Kidney epithelial cell (primary cell): ENCODE measurements at regions not wholly inside any gene's neighbourhood (a gene's known extent, or its start where the extent isn't known, plus 50 kb on each side); places are given as distances from the start of the nearest gene placed in this dataset.

Source experiments
- DNase-seq: peaks from one replicate; pipeline ENCODE4 v3.0.0-alpha.2; 2010; ENCODE audit warnings: low read depth
- H3K27me3 ChIP-seq: 2 replicates; pipeline ENCODE4 v1.6.0; 2011; ENCODE audit warnings: low read length; ENCODE audit not compliant: control insufficient read depth, insufficient read depth
- H3K36me3 ChIP-seq: 2 replicates; pipeline ENCODE4 v1.5.1; 2011; ENCODE audit warnings: low read length; ENCODE audit not compliant: control insufficient read depth, insufficient read depth
- H3K4me3 ChIP-seq: 2 replicates; pipeline ENCODE4 v1.5.1; 2011; ENCODE audit warnings: low read depth, mild to moderate bottlenecking, control low read depth, low read length
- TF ChIP-seq, protein P1 (sequence below): IDR thresholded peaks from 2 replicates; pipeline ENCODE4 v1.5.1; 2011; ENCODE audit warnings: mild to moderate bottlenecking, moderate library complexity, low read length, control low read depth, inconsistent platforms; ENCODE audit not compliant: insufficient read depth, poor library complexity, severe bottlenecking

GRCh38 chr2:126302043-126302442, 353.9 kb upstream of the GYPC start:
- Histone ChIP-seq H3K36me3 (no peaks in the 10 kb centered on the region), H3K27me3 (no peaks in the 10 kb centered on the region), H3K4me3 (no peak overlapping the region)
- no peak for DNase-seq
- TF ChIP-seq, protein P1, sequence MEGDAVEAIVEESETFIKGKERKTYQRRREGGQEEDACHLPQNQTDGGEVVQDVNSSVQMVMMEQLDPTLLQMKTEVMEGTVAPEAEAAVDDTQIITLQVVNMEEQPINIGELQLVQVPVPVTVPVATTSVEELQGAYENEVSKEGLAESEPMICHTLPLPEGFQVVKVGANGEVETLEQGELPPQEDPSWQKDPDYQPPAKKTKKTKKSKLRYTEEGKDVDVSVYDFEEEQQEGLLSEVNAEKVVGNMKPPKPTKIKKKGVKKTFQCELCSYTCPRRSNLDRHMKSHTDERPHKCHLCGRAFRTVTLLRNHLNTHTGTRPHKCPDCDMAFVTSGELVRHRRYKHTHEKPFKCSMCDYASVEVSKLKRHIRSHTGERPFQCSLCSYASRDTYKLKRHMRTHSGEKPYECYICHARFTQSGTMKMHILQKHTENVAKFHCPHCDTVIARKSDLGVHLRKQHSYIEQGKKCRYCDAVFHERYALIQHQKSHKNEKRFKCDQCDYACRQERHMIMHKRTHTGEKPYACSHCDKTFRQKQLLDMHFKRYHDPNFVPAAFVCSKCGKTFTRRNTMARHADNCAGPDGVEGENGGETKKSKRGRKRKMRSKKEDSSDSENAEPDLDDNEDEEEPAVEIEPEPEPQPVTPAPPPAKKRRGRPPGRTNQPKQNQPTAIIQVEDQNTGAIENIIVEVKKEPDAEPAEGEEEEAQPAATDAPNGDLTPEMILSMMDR, result no peak

DNA sequence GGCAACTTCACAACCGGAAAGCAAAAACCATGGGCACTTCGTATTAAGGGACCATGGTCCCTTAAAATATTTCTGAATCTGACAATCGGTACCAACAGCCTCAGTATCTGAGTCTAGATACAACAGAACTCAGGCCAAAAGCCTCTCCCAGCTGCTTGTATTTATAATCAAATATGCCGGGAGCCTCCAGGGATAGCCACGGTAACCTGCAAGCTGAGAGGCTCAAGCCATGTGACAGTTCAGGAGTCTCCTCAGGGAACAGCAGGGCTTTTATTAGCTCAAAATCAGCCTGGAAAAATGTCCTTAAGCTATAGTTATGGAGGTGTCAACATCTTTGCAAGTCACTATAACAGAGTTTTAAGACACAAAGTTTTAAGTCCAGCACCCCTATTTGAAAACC, 352.8 kb upstream of the GYPC start:
- H3K4me3 ChIP-seq, result no peak overlapping the region
- no peaks in the 10 kb centered on the region for H3K36me3 ChIP-seq
- no peaks in the 10 kb centered on the region for H3K27me3 ChIP-seq
- TF ChIP-seq, protein P1, result no peak
- DNase-seq, result no peak

- no peaks in the 10 kb centered on the region for H3K27me3 ChIP-seq
- H3K36me3 ChIP-seq, result no peaks in the 10 kb centered on the region
- no peak for DNase-seq
- H3K4me3 ChIP-seq, result no peak overlapping the region
- TF ChIP-seq, protein P1, result no peak
Measured at GRCh38 chr2:126304154-126304553, 351.8 kb upstream of the GYPC start.

DNA sequence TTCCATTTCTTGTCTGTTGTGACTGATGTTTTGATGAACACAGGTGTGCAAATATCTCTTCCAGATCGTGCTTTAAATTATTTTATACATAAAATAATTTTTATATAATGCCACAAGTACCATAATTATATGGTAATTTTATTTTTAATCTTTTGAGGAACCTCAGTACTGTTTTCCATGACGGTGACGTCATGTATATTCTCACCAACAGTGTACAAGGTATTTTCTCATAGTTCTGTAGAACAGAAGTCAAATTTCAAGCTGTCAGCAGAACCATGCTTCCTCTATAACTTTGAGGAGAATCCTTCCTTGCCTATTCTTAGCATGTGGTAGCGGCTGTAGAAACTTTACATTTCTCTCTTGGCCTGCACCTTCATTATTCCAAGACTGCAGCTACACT, 349.4 kb upstream of the GYPC start:
- H3K27me3 ChIP-seq, result no peaks in the 10 kb centered on the region
- H3K36me3 ChIP-seq, result no peaks in the 10 kb centered on the region
- TF ChIP-seq, protein P1, result no peak
- H3K4me3 ChIP-seq, result no peak overlapping the region
- no peak for DNase-seq

DNA sequence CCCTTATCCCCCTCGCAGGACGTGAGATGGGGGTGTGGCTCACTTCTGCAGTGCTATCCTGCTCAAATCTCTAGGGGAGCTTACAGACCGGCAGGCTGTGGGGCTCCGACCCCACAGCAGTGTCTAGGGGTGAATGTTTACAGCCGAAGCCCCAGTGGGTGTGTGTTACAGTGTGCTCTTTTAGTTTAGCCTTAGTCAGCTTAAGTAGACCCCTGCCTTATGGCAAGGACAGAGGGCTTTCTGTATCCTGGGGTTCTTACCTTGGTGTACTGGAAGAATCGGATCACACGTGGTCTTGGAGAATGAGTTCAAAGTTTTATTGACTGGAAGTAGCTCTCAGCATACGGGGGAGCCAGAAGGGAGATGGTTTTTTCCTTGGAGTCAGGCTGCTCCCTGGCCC, 348.2 kb upstream of the GYPC start:
- Histone ChIP-seq H3K27me3 (no peaks in the 10 kb centered on the region), H3K4me3 (no peak overlapping the region), H3K36me3 (no peaks in the 10 kb centered on the region)
- DNase-seq, result no peak
- TF ChIP-seq, protein P1, result no peak

DNA sequence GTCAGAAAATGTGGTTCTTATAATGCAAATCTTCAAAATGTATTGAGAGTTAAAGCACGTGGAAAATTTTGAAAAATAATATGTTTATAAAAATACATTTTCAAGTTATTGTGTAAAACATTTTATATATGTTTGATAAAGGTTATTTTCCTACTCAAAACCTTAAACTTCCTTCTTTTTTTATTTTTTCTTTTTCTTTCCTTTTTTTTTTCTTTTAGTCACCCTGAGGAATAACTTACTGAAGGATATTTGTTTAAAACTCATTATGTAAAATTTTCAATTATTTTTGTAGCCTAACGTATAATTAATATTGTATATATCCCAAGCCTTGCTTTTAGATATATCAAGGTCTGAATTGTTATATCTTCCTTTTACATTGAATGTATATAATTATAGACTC, 346.8 kb upstream of the GYPC start:
- DNase-seq, result no peak
- H3K27me3 ChIP-seq, result no peaks in the 10 kb centered on the region
- TF ChIP-seq, protein P1, result no peak
- no peak overlapping the region for H3K4me3 ChIP-seq
- H3K36me3 ChIP-seq, result no peaks in the 10 kb centered on the region
